COR-L47 (cell line): ENCODE measurements at regions not wholly inside any gene's neighbourhood (a gene's known extent, or its start where the extent isn't known, plus 50 kb on each side); places are given as distances from the start of the nearest gene placed in this dataset.

Experiments used
- DNase-seq: peaks from one replicate; lab custom pipeline; 2025; lab: John Stamatoyannopoulos, UW

DNA sequence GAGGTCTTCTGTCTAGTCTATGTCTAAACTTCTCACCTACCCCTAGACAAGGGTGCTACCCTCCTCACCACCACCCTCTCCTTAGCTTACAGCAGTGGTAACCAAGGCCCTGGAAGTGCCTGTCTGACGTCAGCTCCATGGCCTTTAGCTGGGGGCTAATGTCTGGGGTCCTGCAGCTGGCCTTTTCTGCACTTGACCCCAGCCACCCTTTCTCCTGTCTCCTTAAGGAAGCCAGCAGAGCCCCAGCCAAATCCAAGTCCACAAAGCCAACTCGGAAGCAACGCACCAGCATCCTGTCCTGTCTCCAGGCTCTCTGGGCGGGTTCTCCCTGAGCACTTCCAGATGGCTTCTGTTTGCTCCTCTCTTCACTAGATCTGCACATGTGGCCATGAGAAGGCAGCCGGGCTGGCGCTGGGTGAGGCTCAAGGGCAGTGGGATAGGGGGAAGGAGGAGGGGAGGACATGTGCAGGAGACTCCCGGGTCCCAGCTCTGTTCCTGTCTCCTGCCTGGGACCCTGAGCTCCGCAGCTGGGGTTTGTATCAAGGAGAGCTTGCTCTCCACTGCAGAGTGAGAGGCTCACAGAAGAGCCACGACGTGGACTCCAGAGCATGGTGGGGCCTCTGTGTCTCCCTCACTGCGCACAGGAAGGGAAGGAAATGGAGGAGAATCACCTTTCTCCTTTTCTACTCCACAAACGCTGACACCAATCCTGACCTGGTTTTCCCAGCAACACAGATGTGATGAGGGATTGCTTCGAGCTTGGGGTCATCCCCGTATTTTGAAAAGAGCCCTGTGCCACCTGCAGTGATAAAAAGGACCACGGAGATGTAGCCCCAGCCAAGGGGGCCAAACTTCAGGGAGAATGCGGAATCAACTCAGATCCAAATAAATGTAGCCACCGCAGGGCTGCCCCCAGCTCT lies 204.2 kb downstream of the USP12 start:
- no peak for DNase-seq

DNA sequence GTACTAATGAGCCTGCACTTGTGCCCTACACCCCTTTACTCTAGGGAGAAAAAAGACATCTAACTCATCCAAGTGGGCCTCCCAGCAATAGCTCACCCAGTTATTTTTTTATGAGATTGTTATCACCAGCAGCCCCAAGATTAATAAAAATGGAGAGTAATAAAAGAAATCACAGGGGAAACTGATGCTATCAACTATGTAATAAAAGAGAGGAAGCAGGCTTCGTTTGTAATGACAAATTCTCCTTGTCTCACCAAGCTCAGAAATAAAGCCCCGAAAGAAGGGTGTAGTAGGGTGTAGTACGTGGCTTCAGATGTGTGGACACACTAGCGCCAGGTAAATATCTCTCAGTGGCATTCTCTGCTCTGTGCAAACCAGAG lies 204.9 kb downstream of the USP12 start:
- DNase-seq = no peak

DNA sequence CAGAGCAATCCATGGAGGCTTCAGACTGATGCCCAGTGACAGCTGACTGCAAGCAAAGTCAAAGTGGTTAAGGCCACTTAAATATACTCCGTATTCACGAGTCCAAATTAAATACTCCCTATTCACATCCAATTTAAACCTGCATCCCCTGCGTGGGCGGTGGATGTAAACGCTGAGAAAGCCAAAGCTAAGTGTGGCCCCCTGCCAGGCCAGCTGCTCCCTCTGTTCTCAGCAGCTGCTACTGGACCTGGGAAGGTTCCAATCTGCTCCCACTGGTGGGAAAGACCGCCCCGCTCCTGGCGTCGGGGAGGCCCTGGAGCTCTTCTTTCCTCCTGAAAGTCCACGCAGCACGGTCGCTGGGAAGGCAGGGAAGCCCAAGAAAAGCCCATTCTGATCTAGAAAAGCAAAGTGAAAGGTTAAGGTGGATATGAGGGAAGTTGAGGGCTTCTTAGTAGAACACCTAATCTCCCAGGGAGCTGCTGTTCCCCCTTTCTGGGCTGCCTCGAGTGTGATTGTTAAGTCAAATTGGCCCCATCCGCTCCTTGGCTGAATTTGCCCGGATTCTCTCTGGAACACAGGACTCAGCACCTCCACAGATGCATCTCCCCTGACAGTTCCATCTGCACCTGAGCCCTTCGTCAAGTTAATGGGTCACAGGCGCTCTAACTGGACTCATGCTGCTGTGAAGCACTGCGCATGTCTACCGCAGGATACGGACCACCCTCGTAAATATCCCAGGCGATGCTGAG lies 205.5 kb downstream of the USP12 start:
- peak; percentile 82 for DNase-seq

DNA sequence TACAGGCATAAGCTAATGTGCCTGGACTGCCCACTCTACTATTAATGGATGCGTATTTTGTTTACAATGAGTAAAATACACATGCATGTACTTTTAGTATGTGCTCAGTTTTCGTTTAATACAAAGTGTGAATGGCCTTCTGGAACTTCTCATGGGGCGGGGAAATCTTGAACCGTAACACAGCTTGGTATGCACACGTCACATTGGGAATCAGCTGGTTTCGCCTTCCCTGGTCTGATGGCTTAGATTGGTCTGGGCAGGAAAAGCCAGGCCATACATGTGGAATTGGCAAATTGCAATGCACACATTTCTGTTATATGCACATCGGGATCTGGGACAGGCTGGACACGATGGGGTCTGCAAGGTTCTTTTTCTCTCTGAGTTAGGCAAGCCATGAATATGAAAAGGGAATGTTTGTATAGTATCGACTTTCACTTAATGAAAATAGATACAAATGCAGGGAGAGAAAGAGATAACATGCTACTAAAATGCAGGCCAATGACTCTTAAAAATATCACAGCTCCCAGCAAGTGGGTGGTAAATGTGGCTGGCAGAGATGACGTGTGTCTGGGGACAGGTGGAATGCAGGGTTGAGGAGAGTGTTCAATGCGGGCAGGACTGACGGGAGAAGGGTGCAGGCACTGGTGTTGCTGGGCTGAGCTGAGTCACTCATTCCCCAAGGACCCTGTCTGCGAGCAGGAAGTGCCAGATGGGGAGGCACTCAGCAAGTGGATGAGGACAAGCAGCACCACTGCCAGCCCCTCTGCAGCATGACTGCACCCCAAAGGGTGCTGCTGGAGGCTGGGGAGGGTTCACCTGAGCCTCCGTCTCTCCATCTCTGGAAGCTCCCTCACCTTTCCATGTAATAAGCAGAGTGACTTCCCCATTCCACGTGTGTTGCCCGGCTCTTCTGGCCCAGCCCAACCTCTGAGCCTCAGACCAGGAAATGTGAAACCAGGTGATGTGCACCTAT lies 204.0 kb upstream of the GPR12 start:
- DNase-seq = no peak

DNA sequence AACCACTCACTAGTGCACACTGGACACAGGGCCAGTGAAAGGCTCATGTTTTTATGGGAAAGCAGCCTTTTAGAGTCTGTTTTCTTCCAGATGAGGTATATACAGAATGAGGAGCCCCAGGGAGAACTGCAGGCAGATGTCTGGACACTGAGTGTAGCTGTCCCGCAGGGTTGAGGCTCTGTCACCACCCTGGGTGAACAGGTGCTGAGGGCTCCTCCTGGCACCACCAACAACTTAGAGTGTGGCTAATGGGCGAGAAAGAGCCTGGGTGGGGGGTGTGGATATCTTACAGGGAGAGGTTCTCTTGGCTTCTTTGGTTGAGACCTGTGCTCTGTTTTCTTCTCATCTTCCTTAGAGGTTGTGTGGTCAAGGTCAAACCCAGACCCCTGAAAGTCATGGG lies 202.1 kb upstream of the GPR12 start:
- no peak for DNase-seq

DNA sequence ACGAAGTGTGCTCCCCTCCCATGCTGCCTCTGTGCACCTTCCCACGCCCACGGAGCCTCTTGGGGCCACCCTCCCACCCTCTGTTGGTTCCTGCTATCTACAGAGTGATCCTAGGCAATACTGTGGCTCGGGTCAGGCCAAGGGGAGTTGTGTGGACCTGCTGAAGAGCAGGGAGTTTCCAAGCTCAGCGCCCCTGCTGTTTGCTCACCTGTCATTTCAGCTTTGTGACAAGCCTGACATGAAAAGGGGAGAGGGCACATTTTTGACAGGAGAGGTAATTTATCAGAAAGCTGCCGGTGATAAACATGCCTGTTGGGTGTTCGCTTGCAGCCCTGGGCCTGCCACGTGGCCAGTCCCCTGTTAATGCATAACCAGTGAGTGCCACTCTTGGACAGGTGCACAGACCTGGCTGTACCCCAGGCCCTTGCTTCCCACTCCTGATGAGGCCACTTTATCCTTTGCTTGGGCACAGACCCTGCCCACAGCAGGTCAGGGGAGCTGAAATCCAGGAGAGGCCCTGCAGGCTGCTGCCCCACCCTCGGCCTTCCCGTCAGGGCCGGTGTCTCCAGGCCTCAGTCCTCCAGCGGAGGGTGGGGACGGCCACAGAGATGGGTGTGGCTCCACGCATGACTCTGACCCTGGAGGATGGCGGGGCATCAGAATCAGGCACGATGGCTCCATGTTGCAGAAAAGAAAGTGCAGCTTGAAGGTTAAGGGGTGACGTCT lies 201.5 kb upstream of the GPR12 start:
- no peak for DNase-seq

DNA sequence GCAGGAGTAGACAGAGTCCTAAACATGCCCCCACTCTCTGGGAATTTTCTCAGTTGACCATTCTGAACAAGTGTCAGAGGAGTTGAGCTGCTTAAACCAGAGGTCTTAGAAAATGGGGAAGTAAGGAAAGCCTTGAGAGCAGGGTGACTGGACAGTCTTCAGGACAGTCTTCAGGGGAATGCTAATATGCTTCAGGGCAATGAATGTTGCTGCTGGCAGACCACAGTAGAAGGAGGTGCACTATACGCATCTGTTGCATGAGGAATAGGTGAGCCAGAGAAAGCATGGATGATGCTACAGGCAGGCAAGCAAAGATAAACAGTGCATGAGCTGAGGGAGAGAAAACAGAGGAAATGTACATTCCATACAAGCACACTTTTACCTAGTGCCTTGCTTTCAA lies 196.6 kb upstream of the GPR12 start:
- no peak for DNase-seq

DNA sequence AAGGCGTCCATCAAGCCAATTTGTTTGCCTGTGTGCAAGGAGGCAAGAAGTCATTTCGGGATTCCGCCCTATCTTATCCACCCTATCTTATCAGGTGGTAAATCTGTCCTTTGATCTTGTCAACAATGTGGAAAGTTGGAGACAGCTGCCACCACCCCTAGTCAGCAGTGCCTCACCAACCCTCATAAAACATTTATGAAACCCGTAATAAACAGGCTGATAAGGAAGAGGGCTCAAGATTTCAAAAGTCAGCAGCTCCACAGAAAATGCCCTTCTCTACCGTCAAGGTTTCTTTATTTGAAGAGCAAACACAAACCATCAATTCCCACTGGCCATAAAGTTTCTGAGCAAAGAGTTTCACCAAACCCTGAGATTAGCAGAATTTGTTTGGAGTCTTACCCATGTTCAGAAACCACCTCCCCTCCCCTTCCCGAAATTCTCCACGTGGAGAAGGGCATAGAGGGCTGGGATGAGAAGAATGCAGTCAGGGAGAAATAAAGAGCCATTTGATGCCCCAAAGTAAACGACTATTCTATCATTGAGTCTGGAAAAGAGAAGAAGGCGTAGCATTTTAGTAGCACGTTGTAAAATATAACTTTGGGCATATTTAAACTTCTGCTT lies 196.0 kb upstream of the GPR12 start:
- no peak for DNase-seq

DNA sequence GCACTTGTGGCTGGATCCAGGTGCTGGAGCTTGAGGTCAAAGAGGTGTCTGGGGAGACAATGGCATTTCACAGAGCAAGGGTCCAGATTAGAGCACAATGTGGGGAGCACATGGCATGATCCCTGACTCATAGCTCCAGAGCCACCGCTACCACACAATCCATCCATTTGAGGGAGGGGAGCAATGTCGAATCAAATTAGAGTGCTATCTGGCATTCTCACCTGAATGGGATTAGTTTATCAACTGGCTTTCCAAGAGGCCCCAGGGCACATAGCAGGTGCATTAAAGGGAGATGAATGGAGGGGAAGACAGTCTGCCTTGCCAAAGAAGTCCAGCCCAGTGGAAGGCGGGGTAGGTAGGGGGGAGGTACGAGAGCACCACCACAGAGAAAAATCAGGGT lies 194.4 kb upstream of the GPR12 start:
- DNase-seq = no peak

DNA sequence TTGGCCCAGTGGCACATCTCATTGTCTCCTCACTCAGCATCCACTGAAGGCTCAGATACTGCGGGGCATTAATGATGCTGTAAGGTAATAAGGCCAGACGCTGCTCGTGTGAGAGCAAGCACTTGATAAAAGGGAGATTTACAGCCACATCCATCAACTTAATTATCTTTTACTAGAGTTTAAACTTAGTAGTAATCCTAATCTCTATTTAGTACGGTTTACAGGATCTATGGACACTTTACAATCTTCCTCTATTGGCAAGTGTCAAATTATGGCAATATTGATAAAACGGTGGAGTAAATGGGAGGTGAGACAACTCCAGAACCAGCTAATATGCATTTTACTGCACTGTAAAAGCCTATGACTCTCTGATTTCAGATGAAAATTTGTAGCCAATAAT lies 192.7 kb upstream of the GPR12 start:
- no peak for DNase-seq

DNA sequence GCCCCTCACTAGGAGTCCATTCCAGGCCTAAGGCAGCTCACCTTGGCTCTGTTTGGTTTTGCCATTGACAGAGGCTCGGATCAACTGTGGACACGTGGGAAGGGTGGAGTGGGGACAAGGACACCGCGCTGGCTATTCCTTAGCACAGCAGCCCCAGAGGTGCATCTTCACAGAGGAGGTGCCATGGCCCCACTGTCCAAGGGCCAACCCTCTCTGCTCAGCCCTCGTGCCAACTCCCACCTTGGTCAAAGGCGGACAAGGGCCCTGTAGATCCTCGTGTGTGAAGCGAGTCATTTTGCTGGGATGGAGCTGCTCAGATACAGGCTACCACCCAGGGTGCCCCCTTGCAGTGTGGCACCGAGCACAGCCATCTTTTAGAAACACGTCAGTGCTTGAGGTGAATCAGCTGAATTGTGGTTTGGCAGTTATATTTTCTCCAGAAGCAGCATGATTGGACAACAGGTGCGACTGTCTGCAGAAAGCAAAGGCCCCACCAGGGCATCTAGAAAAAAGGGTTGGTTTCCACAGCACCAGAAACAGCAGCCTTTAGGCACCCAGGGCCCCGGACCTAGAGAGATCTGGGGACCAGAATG lies 192.1 kb upstream of the GPR12 start:
- no peak for DNase-seq

DNA sequence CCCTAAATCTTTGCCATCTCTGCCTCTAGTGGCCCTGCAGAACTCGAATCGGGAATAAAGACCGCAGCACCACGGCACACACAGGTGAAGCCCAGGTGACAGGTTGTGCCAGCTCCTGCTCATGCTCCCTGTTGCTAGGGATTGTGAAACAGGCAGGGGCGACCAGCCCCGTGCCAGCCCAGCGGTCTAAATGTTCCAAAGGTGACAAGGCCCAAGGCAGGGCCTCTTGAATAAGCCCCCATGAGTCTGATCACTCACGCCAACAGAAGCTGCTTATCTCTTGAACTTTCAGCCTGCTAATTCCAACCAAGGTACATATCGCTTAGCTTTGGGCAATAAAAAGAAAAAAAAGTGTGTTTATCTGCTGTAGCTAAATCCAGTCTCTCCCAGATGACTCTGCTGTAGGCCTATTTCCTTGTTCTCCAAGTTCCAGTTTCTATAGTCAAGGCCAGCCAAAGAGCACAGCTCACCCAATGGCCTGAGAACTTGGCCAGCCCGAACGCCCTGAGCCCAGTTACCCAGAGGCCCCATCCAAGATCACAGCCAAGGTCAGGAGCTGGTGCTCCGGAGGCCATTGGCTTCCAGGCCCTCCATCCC lies 191.1 kb upstream of the GPR12 start:
- no peak for DNase-seq

DNA sequence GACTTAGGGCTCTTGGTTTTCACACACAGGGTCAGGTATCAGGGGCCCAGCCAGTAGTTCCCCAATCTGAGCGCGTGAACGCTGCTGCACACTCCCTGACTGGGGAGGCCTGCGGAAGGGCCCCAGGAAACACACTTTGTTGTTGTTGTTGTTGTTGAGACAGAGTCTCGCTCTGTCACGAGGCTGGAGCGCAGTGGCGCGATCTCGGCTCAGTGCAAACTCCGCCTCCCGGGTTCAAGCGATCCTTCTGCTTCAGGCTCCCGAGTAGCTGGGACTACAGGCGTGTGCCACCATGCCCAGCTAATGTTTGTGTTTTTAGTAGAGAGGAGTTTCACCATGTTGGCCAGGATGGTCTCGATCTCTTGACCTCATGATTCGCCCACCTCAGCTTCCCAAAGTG lies 190.4 kb upstream of the GPR12 start:
- DNase-seq = no peak

DNA sequence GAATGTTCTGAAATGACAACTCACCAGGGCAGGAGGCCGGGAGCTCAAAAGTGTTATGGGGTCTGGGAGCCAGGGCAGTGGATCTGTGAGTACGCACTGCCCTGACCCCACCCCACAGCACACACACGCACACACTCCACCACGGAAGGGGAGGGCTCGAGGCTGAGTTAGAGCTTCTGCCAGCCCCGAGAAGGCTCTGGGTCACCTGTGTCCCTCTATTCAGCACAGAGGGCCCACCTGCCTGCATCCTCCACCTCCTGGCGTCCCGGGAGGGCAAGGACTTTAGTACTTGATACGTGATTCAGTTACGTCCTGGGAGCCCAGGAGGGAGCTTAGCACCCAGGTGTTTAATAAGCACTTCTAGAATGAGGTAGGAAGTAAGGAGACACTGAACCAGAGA lies 190.0 kb upstream of the GPR12 start:
- no peak for DNase-seq

DNA sequence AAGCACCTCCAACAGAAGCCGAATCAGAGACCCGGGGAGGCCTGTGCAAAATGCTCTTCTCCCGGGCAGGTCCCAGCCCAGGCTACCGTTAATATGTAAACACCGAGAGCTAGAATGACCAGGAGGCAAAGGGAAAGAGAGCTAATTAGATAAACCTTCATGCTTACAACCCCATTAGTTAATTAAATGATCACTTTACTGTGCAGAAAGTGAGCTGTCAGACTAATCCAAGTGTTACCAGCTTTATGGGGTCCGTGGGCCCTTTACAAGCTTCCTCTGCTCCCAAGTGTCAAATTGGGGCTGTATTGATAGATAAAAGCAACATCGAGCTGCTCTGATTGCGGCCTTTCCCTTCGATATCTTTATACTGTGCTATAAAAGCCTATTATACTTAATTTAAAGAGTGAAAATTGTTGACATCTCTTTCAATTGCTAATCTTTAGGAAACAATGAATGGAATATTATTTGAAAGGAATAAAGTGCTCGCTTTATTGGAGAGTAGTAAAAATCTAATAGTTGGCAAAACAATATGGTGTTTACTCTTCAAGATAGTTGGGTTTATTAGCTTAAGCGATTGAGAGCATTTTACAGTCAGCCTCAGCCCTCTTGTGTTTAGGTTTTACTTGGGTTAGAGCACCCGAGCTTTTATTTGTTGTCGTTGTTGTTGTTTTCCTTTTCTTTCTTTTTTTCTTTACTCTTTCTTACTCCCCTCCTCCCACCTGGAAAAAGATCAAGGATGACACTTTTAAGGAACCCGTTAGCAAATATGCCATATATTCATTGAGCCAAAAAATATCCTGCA lies 189.3 kb upstream of the GPR12 start:
- DNase-seq = no peak

DNA sequence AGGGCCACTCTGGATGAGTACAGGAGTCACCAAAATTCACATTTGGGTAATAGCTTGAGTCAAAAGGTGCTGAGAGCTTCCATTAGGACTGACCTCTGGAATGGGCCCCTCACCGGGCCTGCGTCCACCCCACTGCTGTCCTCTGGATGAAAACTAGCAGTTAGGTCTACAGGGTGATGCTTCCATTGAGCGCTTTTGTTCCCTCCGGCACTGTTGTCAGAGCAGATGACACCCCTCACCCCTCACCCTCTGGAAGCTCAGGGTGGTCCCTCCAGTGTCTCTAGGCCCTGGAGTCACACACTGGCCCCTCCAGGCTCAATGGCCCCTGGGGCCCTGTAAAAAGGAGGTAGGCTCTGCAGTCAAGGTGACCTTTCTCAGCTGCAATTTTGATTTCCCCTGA lies 187.8 kb upstream of the GPR12 start:
- DNase-seq = no peak

DNA sequence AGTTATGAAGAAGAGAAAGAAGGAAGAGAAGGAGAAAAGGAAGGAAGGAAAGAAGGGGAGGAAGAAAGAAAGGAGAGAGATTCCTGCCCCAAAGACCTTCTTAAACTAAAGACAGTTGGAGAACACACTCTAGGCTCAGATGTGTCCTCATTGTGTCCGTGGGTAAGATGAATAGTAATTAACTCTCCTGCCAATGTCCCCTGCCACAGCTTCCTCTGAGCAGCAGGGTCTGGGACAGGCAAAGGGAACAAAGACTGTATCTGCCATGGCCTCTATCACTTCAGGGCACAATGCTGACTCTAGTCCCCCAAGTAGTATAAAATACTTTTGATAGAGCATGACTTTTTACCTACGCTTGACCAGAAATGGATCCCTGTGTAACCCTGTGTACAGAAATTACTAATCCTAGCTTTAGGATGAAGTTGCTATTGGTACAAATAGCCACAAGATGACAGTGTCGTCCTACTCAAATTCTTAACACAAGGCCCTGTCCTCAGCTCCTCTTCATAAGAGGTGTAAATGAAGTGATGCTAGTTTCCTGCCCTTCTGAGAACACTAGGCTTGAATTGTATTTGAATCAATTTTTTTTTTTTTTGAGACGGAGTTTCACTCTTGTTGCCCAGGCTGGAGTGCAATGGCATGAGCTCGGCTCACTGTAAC lies 186.2 kb upstream of the GPR12 start:
- peak; percentile 48 for DNase-seq

DNA sequence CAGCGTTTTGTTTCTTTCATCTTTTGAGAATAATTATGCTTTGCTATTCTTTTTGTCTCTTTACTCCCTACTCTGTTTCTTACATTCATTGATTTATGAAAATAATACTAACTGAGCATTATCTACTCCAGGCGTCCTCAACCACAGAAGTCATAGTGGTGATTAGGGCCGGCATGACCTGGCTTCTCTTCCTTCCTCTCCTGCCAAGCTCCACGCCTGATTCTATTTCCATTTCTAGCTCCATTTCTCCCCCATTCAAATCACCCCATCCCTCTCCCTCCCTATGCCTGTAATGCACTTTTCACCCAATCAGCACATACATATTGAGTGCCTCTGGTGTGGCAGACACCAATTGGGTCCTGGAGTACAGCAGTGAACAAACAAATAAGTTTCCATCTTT lies 183.2 kb upstream of the GPR12 start:
- no peak for DNase-seq

DNA sequence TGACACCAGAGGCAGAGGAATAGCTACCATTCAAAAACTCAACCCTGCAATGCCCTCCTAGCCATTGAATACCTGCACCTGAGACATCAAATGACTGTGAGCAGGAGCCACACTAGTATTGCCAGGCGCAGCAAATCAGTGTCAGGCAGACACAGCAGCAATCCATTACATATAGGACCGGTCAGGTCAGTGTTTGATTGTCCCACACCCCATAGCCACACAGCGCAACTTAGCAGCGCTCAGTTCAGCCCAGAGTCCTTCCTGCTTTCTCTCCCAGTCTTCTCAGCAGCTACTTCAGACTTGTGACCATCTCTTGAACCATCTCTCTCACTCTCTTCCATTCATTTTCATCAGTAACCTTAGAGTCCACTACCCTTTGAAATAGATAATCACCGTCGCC lies 181.6 kb upstream of the GPR12 start:
- no peak for DNase-seq
